HepG2 (cell line): ENCODE measurements at regions not wholly inside any gene's neighbourhood (a gene's known extent, or its start where the extent isn't known, plus 50 kb on each side); places are given as distances from the start of the nearest gene placed in this dataset.
"Not testable (repeated sequence)": the region's sequence is repeated elsewhere in the genome, so short reads cannot be mapped to it uniquely, and the experiment has no call there.

Experiments used
- ATAC-seq: fragments of 200-7000 bp; cut with Tn5 transposase; 3 replicates; pipeline ENCODE4 v1.9.1; 2020; ENCODE audit warnings: mild to moderate bottlenecking, moderate library complexity
- BruUV-seq: library from RNA; stranded (reverse); fragments of 400-500 nt; replicated peaks from 2 replicates; lab custom pipeline; 2021; lab: Mats Ljungman, UMichigan
- CTCF ChIA-PET: fragments of 300-600 bp; formaldehyde crosslinking; extraction: SDS; loops from one replicate; lab custom pipeline; 2021; ENCODE audit warnings: low total read pairs, inconsistent platforms, low intra/inter-chr PET ratio; lab: Yijun Ruan, JAX
- POLR2A ChIA-PET: fragments of 350-600 bp; sonication (Branson Sonifier 250); formaldehyde crosslinking; loops from one replicate; lab custom pipeline; 2020; ENCODE audit warnings: antibody characterized with exemption, inconsistent platforms; lab: Yijun Ruan, JAX
- DNase-seq: peaks from one replicate; pipeline ENCODE4 v3.0.0-alpha.2; 2015; ENCODE audit warnings: low spot score
- FAIRE-seq: peaks from 3 replicates; lab custom pipeline; 2011; peaks lifted over from hg19 to GRCh38; lab: Jason Lieb, UNC
- H2AFZ ChIP-seq: one replicate; pipeline ENCODE4 v1.6.1; 2011; ENCODE audit warnings: low read length, inconsistent platforms
- H3K27ac ChIP-seq: fragments of 300-600 bp; 3 replicates; pipeline ENCODE4 v1.8.0; 2011; ENCODE audit warnings: mixed run types, mild to moderate bottlenecking, mixed read lengths, low read length, inconsistent platforms; ENCODE audit not compliant: insufficient read depth; ENCODE audit errors: extremely low read length
- H3K27me3 ChIP-seq, 2 experiments: fragments of 200-600 bp in 1 of 2; 2 replicates in 1 of 2; 3 replicates in 1 of 2; pipeline versions ENCODE4 v1.6.0 to v1.8.0; 2011; ENCODE audit warnings: low read length in 2 of 2, mild to moderate bottlenecking in 2 of 2, moderate library complexity in 2 of 2, inconsistent platforms in 1 of 2; ENCODE audit not compliant: insufficient read depth in 2 of 2, control insufficient read depth in 1 of 2
- H3K36me3 ChIP-seq, 2 experiments: fragments of 200-600 bp in 1 of 2; replicated peaks in 1 of 2; 2 replicates in 1 of 2; 3 replicates in 1 of 2; pipeline versions ENCODE4 v1.5.1 to v1.8.0; 2011; ENCODE audit warnings: low read length in 2 of 2, inconsistent platforms in 1 of 2; ENCODE audit not compliant: insufficient read depth in 2 of 2, control insufficient read depth in 1 of 2
- H3K4me1 ChIP-seq: 2 replicates; pipeline ENCODE4 v1.5.1; 2012; ENCODE audit warnings: low read length, inconsistent platforms; ENCODE audit not compliant: insufficient read depth
- H3K4me2 ChIP-seq: 2 replicates; pipeline ENCODE4 v1.6.0; 2011; ENCODE audit warnings: low read depth, low read length, inconsistent platforms
- H3K4me3 ChIP-seq, 3 experiments: fragments of 200-600 bp in 1 of 3; sonication (generic), shearing (Covaris generic) in 1 of 3; replicated peaks in 1 of 3; 2 replicates each; pipeline ENCODE4 v1.5.1; 2011 to 2016; ENCODE audit warnings: low read length in 3 of 3, inconsistent platforms in 2 of 3, low read depth in 2 of 3, mild to moderate bottlenecking in 2 of 3, control low read depth in 1 of 3, mixed read lengths in 1 of 3; ENCODE audit not compliant: insufficient read depth in 1 of 3
- H3K79me2 ChIP-seq: one replicate; pipeline ENCODE4 v1.6.1; 2011; ENCODE audit warnings: low read length, inconsistent platforms; ENCODE audit not compliant: insufficient read depth
- H3K9ac ChIP-seq: 2 replicates; pipeline ENCODE4 v1.6.0; 2011; ENCODE audit warnings: mild to moderate bottlenecking, low read depth, low read length, inconsistent platforms; ENCODE audit not compliant: insufficient read depth
- H3K9me3 ChIP-seq: 2 replicates; pipeline ENCODE4 v1.5.1; 2012; ENCODE audit warnings: mild to moderate bottlenecking, low read length
- H4K20me1 ChIP-seq: 2 replicates; pipeline ENCODE4 v1.6.0; 2011; ENCODE audit warnings: inconsistent platforms, mild to moderate bottlenecking, low read length, moderate library complexity; ENCODE audit not compliant: insufficient read depth
- MNT ChIP-seq: fragments of 450-650 bp; IDR thresholded peaks from 2 replicates; pipeline ENCODE4 v1.6.1; 2016
- MXI1 ChIP-seq: IDR thresholded peaks from 3 replicates; pipeline ENCODE4 v1.6.1; 2012; ENCODE audit warnings: low read depth, low read length, inconsistent platforms, borderline replicate concordance
- RAD51 ChIP-seq: fragments of 450-650 bp; IDR thresholded peaks from 2 replicates; pipeline ENCODE4 v1.6.1; 2016; ENCODE audit warnings: borderline replicate concordance
- YEATS2 ChIP-seq: sonication (generic); formaldehyde crosslinking; IDR thresholded peaks from 2 replicates; pipeline ENCODE4 v1.4.0; 2020; ENCODE audit warnings: missing genetic modification reagents, borderline replicate concordance
- ZFP36L2 ChIP-seq: sonication (generic); formaldehyde crosslinking; IDR thresholded peaks from 2 replicates; pipeline ENCODE4 v1.4.0; 2020; ENCODE audit warnings: missing genetic modification reagents
- ZNF251 ChIP-seq: sonication (generic); formaldehyde crosslinking; IDR thresholded peaks from 2 replicates; pipeline ENCODE4 v1.9.0; 2021; ENCODE audit warnings: mild to moderate bottlenecking, missing genetic modification reagents
- ZNF264 ChIP-seq: sonication (generic); formaldehyde crosslinking; IDR thresholded peaks from 2 replicates; pipeline ENCODE4 v1.4.0; 2020; ENCODE audit warnings: missing genetic modification reagents
- ZNF770 ChIP-seq: sonication (generic); formaldehyde crosslinking; IDR thresholded peaks from 2 replicates; pipeline ENCODE4 v1.5.0; 2020; ENCODE audit warnings: mild to moderate bottlenecking, missing genetic modification reagents
- ZNF891 ChIP-seq: sonication (generic); formaldehyde crosslinking; IDR thresholded peaks from 2 replicates; pipeline ENCODE4 v1.5.0; 2020; ENCODE audit warnings: mild to moderate bottlenecking, missing genetic modification reagents
- WGBS: methylation state at CpG from one replicate; pipeline ENCODE4 v1.1.6; 2017; ENCODE audit warnings: low lambda C conversion rate; 5-methylcytosine and 5-hydroxymethylcytosine counted together
- in situ Hi-C: cut with HindIII; loops from 2 replicates; pipeline ENCODE4 v1.10.0; 2017; ENCODE audit warnings: low pct_unique_long_range_greater_than_20kb; ENCODE audit not compliant: extremely low pct_ligation_motif_present
- intact Hi-C: fragments of 100-400 bp; cut with micrococcal nuclease; formaldehyde crosslinking; loops from one replicate; pipeline ENCODE4 v1.10.0; 2022; ENCODE audit not compliant: unreplicated experiment

- peak; percentile 87 for TF ChIP-seq RAD51
Measured at GRCh38 chr17:36851250-36851649, 86.0 kb upstream of the LHX1 start (continued).

- FAIRE-seq, H3K27ac ChIP-seq, H2AFZ ChIP-seq, H3K4me2 ChIP-seq, H3K9me3 ChIP-seq, H4K20me1 ChIP-seq, H3K4me3 ChIP-seq, DNase-seq, H3K9ac ChIP-seq, in situ Hi-C loops, ATAC-seq, CTCF ChIA-PET, BruUV-seq, intact Hi-C loops, H3K36me3 ChIP-seq, H3K79me2 ChIP-seq, POLR2A ChIA-PET: not testable (repeated sequence)
- TF ChIP-seq MNT = peak; percentile 76
- H3K4me1 ChIP-seq = peaks cover 12% of the 10 kb centered on the region
- H3K27me3 ChIP-seq = peaks cover 2 to 10% of the 10 kb centered on the region in 2 experiments; a peak in 3 of 5 replicates
- WGBS = 0% methylated on average over 1 of the region's 1 CpG
Measured at GRCh38 chr17:36852478-36852877, 84.8 kb upstream of the LHX1 start.

DNA sequence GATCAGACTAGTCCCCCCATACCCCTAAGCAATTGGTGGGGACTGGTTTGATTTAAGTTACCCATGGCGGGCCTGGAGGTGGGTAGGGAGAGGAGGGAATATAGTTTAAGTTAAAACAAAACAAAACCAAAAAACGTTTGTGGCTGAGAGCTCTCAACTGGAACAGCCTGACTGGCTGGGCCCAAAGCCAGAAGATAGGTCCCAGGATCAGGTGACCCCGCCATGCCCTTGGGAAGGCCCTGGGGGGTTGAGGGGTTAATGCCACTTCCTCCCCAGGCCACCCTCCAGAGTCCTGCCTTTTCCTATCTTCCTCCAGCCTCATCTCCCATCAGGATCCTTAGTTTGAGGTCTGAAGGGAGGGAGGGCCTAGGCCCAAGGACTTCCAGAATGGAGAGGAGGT lies 82.3 kb upstream of the LHX1 start:
- no peak for DNase-seq
- no peaks in the 10 kb centered on the region for H4K20me1 ChIP-seq
- no peak overlapping the region for H3K4me2 ChIP-seq
- no peak overlapping the region for H3K27ac ChIP-seq
- WGBS = 25% methylated on average over 3 of the region's 3 CpGs
- BruUV-seq = no TSS peak
- H2AFZ ChIP-seq = no peak overlapping the region
- peaks cover 0 to 4% of the 10 kb centered on the region in 2 experiments; a peak in 1 of 5 replicates for H3K27me3 ChIP-seq
- intact Hi-C loops (no loop called here), in situ Hi-C loops (no loop called here)
- no peak overlapping the region for H3K9ac ChIP-seq
- ChIA-PET POLR2A (no interaction called here), CTCF (no interaction called here)
- no peak for FAIRE-seq
- TF ChIP-seq ZNF770 (no peak), ZFP36L2 (CRISPR knock-in tag) (no peak), ZNF264 (CRISPR knock-in tag) (no peak), ZNF251 (CRISPR knock-in tag) (no peak), YEATS2 (CRISPR knock-in tag) (no peak), MXI1 (no peak), ZNF891 (CRISPR knock-in tag) (no peak)
- no peak for ATAC-seq
- no peaks in the 10 kb centered on the region for H3K79me2 ChIP-seq
- no peak overlapping the region for H3K4me3 ChIP-seq
- no peaks in the 10 kb centered on the region for H3K36me3 ChIP-seq
- H3K4me1 ChIP-seq = peaks cover 27% of the 10 kb centered on the region
- H3K9me3 ChIP-seq = no peaks in the 10 kb centered on the region
